ENCODE measurements at regions not wholly inside any gene's neighbourhood (a gene's known extent, or its start where the extent isn't known, plus 50 kb on each side); places are given as distances from the start of the nearest gene placed in this dataset.

DNA sequence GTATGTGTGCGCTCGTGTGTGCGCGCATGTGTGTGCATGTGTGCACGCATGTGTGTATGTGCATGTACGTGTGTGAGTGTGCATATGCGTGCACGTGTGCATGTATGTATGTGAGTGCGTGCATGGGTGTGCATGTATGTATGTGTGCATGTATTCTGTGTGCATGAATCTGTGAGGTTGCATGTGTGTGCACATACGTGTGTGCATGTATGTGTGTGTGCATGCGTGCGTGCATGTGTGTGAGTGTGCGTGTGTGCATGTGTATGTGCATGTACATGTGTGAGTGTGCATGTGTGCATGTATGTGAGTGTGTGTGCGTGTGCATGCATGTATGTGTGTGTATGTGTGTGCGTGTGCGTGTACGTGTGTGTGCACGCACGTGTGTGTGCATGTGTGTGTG lies 241.5 kb downstream of the SHOX start:
- no peak overlapping the region for H3K27ac ChIP-seq
- H3K4me1 ChIP-seq, result no peaks in the 10 kb centered on the region
- no peaks in the 10 kb centered on the region for H3K27me3 ChIP-seq
- peaks cover 0 to 3% of the 10 kb centered on the region in 2 donors for H3K9me3 ChIP-seq
- intact Hi-C loops (cut with DNase I), result no loop called here
- DNase-seq (no peak), ATAC-seq (no peak)
- no peaks in the 10 kb centered on the region for H3K36me3 ChIP-seq
- TF ChIP-seq, protein P1, sequence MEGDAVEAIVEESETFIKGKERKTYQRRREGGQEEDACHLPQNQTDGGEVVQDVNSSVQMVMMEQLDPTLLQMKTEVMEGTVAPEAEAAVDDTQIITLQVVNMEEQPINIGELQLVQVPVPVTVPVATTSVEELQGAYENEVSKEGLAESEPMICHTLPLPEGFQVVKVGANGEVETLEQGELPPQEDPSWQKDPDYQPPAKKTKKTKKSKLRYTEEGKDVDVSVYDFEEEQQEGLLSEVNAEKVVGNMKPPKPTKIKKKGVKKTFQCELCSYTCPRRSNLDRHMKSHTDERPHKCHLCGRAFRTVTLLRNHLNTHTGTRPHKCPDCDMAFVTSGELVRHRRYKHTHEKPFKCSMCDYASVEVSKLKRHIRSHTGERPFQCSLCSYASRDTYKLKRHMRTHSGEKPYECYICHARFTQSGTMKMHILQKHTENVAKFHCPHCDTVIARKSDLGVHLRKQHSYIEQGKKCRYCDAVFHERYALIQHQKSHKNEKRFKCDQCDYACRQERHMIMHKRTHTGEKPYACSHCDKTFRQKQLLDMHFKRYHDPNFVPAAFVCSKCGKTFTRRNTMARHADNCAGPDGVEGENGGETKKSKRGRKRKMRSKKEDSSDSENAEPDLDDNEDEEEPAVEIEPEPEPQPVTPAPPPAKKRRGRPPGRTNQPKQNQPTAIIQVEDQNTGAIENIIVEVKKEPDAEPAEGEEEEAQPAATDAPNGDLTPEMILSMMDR (IDR thresholded peaks at IDR 0.05), result no peak
- no peak overlapping the region for H3K4me3 ChIP-seq

DNA sequence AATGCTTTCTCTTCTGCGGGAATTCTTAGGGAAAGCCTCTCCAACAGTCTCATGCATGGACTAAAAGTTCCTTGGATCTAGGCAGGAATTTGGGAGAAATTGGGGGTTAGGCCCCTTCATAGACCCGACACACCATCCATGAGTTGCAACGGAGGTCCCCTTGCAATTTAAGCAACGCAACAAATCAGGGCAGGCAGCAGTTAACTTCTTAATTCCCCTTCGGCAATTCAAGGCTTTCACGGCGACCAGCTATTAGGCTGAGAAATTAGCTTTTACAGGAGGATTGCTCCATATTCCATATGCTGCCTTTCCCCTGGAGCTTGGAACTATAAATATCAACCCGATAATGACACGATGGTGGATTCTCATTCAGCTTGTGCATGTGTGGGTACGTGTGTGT lies 241.0 kb downstream of the SHOX start:
- Histone ChIP-seq H3K36me3 (no peaks in the 10 kb centered on the region), H3K4me1 (no peaks in the 10 kb centered on the region), H3K9me3 (peaks cover 0 to 3% of the 10 kb centered on the region in 2 donors), H3K27ac (no peak overlapping the region), H3K4me3 (no peak overlapping the region), H3K27me3 (no peaks in the 10 kb centered on the region)
- no peak for ATAC-seq
- TF ChIP-seq, protein P1 (IDR thresholded peaks at IDR 0.05), result no peak
- intact Hi-C loops (cut with DNase I), result no loop called here
- DNase-seq, result no peak

DNA sequence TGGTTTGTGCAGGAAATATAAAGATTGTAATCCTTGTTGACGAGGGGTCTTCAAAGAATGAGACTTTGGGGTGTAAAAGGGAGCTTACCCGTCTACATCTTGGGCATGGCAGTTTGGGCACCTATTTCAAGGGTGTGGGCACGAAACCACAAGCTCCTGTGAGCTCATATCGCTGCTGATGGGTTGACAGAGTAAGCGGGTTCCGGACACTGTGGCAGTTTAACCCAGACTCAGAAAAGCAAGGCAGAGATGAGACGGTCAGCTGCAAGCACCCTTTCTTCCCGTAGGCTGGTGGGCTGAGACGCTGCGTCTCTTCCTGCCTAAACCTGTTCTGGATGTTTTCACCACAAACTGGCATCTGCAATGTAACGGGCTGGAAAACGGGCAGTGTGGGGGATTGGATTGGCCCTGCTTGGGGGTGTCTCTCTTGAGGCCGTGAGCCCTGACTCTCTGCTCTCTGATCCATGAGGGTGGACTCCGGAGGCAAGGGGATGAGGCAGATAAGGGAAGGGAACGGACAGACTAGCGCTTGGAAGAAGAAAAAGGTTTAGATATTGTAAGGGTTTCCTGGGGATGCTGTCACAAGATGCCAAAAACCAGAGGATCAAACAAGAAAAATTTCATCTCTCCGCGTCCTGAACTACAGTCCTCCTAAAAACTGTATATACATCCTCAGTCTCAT lies 237.5 kb downstream of the SHOX start:
- TF ChIP-seq, protein P1 (IDR thresholded peaks at IDR 0.05), result no peak
- intact Hi-C loops (cut with DNase I), result no loop called here
- H3K4me3 ChIP-seq, result no peak overlapping the region
- no peaks in the 10 kb centered on the region for H3K36me3 ChIP-seq
- H3K4me1 ChIP-seq, result no peaks in the 10 kb centered on the region
- H3K27me3 ChIP-seq, result no peaks in the 10 kb centered on the region
- no peak overlapping the region for H3K27ac ChIP-seq
- peaks cover 0 to 3% of the 10 kb centered on the region in 2 donors for H3K9me3 ChIP-seq
- DNase-seq (no peak), ATAC-seq (no peak)

DNA sequence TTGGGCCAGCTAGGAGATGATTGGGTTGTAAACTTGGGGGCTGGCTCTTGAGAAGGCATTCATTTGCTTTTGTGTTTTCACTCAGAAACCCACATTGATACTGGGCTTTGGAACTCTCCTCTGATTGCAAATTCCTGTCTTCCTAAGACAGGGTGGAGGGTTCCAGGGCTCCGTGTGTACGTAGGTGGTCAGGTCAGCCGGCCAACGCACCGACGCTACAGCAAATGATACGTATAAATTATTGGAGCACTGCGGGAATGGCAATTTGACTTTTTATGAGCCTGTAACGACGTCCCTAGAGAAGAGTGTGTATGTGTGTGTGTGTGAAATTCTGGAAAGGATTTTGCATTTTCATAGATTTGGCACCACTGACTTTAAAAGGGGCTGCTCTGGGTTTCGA lies 236.9 kb downstream of the SHOX start:
- Histone ChIP-seq H3K36me3 (no peaks in the 10 kb centered on the region), H3K9me3 (peaks cover 0 to 3% of the 10 kb centered on the region in 2 donors), H3K4me1 (no peaks in the 10 kb centered on the region), H3K27ac (no peak overlapping the region), H3K4me3 (no peak overlapping the region), H3K27me3 (no peaks in the 10 kb centered on the region)
- intact Hi-C loops (cut with DNase I), result no loop called here
- TF ChIP-seq, protein P1 (IDR thresholded peaks at IDR 0.05), result no peak
- DNase-seq (no peak), ATAC-seq (no peak)

DNA sequence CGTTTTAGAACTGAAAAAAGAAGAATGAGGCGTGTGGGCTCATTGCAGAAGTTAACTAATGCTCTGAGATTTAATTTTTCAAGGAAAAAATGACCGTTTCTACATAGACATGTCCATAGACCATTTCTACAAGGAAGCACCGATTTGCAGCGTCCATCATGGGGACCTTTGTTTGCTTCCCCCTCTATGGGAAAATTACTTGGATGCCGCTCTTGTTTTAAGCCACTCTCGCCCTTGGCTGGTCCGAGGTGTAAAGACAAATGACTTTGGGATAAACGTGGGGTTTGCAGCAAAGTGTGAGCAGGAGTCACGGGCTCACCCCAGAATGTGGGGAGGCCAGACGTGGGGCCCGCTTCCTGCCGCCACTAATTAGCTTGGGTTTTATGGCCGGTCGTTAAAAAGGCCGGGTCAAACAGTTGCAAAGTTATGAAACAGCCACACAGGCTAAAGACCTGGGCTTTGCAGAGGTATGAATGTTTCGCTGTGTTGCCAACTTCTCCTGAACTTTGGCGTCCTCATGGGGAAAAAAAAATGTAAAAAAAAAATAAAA lies 235.9 kb downstream of the SHOX start:
- ATAC-seq, result no peak
- Histone ChIP-seq H3K9me3 (peaks cover 0 to 2% of the 10 kb centered on the region in 2 donors), H3K4me1 (no peaks in the 10 kb centered on the region), H3K27ac (no peak overlapping the region), H3K4me3 (no peak overlapping the region), H3K27me3 (no peaks in the 10 kb centered on the region), H3K36me3 (no peaks in the 10 kb centered on the region)
- intact Hi-C loops (cut with DNase I), result no loop called here
- TF ChIP-seq, protein P1 (IDR thresholded peaks at IDR 0.05), result no peak
- no peak for DNase-seq
